ENCODE measurements at regions not wholly inside any gene's neighbourhood (a gene's known extent, or its start where the extent isn't known, plus 50 kb on each side); places are given as distances from the start of the nearest gene placed in this dataset.

- TF ChIP-seq TCF7L2 (IDR thresholded peaks at IDR 0.05; ENCODE audit: low read depth, low read length) = no peak
- no peak for TF ChIP-seq CTCF (IDR thresholded peaks at IDR 0.05)
- TF ChIP-seq POLR2AphosphoS5 (IDR thresholded peaks at IDR 0.05; ENCODE audit: low read depth, low read length) = no peak
- TF ChIP-seq REST (IDR thresholded peaks at IDR 0.05; ENCODE audit: insufficient read depth in 1 of 2, low read depth in 2 of 2, low read length in 1 of 2) = no peak
- no peak for TF ChIP-seq SIN3A (IDR thresholded peaks at IDR 0.05; ENCODE audit: borderline replicate concordance, insufficient read depth, low read depth, low read length)
These were observed 774.5 kb upstream of the RGMB start for GRCh38 chr5:97998941-97999340.
